B cell (primary cell): ENCODE measurements at regions not wholly inside any gene's neighbourhood (a gene's known extent, or its start where the extent isn't known, plus 50 kb on each side); places are given as distances from the start of the nearest gene placed in this dataset.

Source experiments
- CTCF ChIP-seq: fragments of 200-600 bp; IDR thresholded peaks from one replicate; pipeline ENCODE4 v1.8.0; 2022; ENCODE audit warnings: antibody characterized with exemption, mild to moderate bottlenecking
- EZH2 ChIP-seq: IDR thresholded peaks from 2 replicates; pipeline ENCODE4 v1.6.1; 2012; ENCODE audit warnings: borderline replicate concordance, low read depth, mild to moderate bottlenecking, moderate library complexity, low read length; ENCODE audit not compliant: insufficient read depth, poor library complexity, severe bottlenecking

- TF ChIP-seq CTCF (no peak), EZH2 (no peak)
Measured at GRCh38 chr5:30853158-30853557, 340.3 kb upstream of the CDH6 start.
